ENCODE measurements at regions not wholly inside any gene's neighbourhood (a gene's known extent, or its start where the extent isn't known, plus 50 kb on each side); places are given as distances from the start of the nearest gene placed in this dataset.
"Not testable (repeated sequence)": the region's sequence is repeated elsewhere in the genome, so short reads cannot be mapped to it uniquely, and the experiment has no call there.

DNA sequence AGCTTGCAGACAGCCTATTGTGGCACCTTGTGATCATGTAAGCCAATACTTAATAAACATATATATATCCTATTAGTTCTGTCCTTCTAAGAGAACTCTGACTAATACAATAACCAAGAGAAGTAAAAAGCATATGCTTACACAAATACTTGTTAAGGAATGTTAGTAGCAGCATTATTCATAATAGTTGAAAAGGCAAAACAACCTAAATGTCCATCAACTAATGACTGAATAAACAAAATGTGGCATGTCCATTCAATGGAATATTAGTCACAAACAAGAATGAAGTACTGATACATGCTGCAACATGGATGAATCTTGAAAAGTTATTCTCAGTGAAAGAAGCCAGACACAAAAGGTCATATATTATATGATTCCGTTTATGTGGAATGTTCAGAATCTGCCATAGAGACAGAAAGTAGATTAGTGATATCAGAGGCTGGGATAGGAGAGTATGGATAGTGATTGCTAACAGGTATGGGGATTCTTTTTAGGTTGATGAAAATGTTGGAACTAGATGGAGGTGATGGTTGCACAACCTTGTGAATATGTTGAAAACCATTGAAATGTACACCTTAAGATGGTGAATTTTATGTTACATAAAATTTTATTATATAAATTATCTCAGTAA is 112.5 kb upstream of the UNC5B start:
- DNase-seq (ENCODE audit: insufficient read length, low spot score) = no peak
- FAIRE-seq = no peak

DNA sequence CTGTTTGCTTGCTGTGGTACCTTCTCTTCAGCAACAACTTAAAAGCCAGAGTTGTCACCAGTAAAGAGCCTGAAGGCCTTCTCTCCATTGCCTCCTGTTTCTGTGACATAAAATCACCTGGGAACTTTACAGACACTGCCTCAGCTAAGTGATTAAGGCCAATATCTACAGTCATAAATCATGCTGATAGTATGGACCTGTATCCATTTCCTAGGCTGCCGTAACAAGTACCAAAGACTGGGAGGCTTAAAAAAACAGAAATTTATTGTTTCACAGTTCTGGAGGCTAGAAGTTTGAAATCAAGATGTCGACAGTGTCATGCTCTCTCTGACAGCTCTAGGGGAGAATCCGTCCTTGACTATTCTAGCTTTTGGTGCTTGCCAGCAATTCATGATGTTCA is 108.4 kb upstream of the UNC5B start:
- no peak for DNase-seq (ENCODE audit: insufficient read length, low spot score)
- no peak for FAIRE-seq

- DNase-seq (ENCODE audit: insufficient read length, low spot score); FAIRE-seq: not testable (repeated sequence)
Observed at GRCh38 chr10:71106151-71106550, 106.2 kb upstream of the UNC5B start.

DNA sequence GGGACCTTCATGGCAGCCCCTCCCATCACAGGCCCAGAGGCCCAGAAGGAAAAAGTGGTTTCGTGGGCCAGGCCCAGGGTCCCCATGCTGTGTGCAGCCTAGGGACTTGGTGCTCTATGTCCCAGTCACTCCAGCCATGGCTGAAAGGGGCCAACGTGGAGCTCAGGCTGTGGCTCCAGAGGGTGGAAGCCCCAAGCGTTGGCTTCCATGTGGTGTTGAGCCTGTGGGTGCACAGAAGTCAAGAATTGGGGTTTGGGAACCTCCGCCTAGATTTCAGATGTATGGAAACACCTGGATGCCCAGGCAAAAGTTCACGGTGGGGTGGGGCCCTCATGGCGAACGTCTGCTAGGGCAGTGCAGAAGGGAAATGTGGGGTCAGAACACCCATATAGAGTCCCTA is 105.3 kb upstream of the UNC5B start:
- FAIRE-seq = not testable (repeated sequence)

DNA sequence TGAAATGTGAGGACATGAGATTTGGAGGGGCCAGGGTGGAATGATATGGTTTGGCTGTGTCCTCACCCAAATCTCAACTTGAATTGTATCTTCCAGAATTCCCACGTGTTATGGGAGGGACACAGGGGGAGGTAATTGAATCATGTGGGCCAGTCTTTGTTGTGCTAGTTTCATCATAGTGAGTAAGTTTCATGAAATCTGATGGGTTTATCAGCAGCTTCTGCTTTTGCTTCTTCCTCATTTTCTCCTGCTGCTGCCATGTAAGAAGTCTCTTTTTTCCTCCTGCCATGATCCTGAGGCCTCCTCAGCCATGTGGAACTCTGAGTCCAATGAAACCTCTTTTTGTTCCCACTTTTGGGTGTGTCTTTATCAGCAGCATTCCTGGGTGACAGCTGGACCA is 104.3 kb upstream of the UNC5B start:
- FAIRE-seq; DNase-seq (ENCODE audit: insufficient read length, low spot score): not testable (repeated sequence)

More for the DNA sequence above, 105.3 kb upstream of the UNC5B start:
- DNase-seq (ENCODE audit: insufficient read length, low spot score) = not testable (repeated sequence)

GRCh38 chr10:71112138-71112785 is 100.1 kb upstream of the UNC5B start:
- DNase-seq (ENCODE audit: insufficient read length, low spot score) = no peak

DNA sequence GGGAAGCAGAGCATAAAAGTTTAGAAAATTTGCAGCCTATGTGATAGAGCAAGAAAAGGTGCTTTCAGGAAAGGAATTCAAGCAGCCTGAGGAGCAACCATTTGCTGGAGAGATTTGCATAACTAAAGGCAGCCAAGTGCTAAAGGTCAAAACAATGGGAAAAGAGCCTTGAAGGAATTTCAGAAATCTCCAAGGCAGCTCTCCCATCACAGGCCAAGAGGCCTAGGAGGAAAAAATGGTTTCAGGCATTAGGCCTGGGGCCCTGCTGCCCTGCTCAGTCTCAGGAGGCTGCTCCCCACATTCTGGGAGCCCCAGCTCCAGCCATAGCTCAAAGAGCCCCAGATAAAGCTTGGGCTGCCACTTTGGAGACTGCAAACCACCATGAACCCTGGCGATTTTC is 95.9 kb upstream of the UNC5B start:
- DNase-seq (ENCODE audit: insufficient read length, low spot score) (no peak), FAIRE-seq (no peak)

More at GRCh38 chr10:71112138-71112785, 100.1 kb upstream of the UNC5B start:
- FAIRE-seq = no peak

DNA sequence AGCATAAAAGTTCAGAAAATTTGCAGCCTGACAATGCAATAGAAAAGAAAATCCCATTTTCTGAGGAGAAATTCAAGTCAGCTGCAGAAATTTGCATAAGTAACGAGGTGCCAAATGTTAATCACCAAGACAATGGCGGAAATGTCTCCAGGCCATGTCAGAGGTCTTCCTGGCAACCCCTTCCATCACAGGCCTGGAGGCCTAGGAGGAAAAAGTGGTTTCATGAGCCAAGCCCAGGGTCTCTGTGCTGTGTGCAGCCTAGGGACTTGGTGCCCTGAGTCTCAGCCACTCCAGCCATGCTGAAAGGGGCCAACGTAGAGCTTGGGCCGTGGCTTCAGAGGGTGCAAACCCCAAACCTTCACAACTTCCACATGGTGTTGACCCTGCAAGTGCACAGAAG is 94.8 kb upstream of the UNC5B start:
- not testable (repeated sequence) for FAIRE-seq; DNase-seq (ENCODE audit: insufficient read length, low spot score)

GRCh38 chr10:71123023-71123422 is 89.3 kb upstream of the UNC5B start:
- DNase-seq (ENCODE audit: insufficient read length, low spot score) = no peak
- no peak for FAIRE-seq

- DNase-seq (ENCODE audit: insufficient read length, low spot score) = no peak
- FAIRE-seq = no peak
Observed at GRCh38 chr10:71124921-71125748, 87.2 kb upstream of the UNC5B start.

DNA sequence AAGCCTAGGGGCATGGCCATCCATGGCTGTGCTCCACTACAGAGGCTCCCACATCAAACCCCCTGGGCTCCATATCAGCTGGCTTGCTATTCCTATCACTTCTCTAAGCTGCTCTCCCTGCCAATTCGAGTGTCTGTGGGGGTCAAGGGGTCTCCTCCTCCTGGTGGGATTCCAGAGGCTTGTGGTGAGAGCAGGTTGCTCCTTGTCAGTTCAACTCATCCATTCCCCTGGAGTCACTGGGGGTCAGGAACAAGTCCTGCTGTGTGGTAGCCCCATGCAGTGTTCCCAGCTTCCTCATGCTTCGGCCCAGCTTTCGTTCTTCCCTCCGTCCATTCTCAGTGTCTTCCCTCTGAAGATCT is 86.6 kb upstream of the UNC5B start:
- no peak for DNase-seq (ENCODE audit: insufficient read length, low spot score)
- no peak for FAIRE-seq

DNA sequence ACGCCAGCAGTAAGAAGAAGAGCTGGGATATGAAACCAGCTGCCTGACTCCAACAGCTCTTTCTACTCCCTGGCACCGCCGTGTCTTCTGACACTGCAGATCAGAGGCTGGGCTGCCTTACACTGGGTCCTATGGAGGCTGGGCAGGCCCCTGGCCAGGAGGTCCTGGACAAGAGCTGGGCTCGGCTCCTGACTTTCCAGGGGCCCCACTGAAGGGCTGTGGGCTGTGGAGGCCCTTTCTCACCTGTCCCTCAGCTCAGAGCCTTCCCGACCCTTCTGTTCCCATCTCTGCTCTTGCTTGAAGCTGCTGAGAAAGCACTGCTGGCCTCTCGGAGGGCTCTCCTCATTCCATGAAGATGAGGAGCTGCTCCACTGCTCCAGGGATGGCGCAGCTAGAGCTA is 85.9 kb upstream of the UNC5B start:
- DNase-seq (ENCODE audit: insufficient read length, low spot score) (no peak), FAIRE-seq (no peak)

DNA sequence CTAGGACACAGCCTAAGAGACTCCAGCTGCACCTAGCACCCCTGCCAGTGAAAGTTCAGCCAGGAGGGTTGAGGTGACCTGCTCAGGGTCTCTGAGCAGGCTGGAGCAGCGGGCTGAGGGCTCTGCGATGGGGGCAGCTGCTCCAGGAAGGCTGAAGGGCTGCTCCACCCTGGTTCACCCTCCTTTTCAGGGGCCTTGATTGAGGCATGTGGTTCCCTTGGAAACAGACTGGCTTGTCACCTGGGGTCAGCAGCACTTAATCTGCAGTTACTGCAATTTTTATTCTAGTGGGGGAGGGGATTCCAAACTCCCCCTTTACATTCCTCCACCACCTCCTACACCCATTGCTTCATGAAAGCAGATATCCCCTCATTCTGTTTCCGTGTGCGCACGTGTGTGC is 85.3 kb upstream of the UNC5B start:
- no peak for DNase-seq (ENCODE audit: insufficient read length, low spot score)
- no peak for FAIRE-seq

DNA sequence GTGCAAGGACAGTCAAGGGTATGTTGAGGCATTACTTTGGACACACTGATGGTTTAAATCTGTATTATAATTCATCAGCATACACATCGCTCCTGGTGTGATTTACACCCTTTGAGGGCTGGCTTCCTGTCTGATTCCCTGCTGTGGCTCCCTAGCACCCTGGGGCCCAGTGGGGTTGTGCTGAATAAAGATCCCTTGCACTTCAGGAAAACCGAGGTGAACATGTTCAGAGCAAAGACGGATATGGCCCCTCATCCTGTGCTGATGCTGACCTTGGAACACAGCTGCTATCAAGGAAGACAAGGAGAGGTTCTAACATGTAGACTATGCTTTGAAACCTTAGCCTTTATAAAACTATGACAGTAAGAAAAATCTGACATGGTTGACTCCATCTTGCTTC is 84.6 kb upstream of the UNC5B start:
- no peak for DNase-seq (ENCODE audit: insufficient read length, low spot score)
- no peak for FAIRE-seq

DNA sequence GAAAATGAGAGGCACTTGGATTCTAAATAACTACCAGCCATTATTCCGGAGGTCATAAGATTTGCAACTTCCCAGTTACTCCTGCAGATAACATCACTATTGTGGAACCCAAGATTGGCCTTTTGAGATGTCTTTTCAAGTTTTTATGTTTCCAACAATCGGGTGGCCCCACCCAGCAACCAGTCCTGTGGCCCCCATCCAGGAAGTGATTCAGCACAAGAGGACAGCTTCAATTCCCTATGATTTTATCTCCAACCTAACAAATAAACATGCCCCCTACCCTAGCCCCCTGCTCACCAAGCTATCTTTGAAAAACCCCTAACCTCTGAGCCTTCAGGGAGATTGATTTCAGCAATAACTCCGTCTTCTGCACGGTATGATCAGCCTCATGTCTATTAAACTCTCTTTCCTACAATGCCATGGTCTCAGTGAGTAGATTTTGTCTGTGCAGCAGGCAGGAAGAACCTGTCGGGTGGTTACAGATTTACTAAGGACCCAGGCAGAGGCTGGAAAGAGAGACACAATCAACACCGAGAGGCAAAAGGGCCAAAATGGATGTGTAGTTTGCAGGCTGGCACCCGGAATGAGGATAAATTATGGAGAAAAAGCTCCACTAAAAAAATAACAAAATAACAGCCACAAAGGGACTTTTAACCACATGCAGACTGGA is 83.9 kb upstream of the UNC5B start:
- DNase-seq (ENCODE audit: insufficient read length, low spot score) (no peak), FAIRE-seq (no peak)

DNA sequence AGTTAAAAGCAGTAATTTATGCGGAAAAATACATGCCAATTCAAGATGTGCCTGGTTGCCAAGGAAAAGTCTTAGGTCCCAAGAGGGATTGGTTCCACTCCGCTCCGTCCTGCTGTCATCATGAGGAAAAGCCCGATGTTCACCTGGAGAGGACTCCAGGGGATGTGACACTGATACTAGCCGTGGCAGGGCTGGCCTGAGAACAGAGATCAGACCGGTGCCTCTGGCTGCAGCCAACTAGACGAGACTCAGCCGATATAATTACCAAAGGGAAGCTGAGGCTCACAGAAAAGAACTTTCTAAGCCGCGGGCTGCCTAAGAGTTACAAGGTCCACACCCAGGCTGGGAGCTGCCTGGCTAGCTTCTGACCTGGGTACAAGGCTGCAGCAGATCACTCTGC is 81.3 kb upstream of the UNC5B start:
- no peak for FAIRE-seq
- DNase-seq (ENCODE audit: insufficient read length, low spot score) = no peak

DNA sequence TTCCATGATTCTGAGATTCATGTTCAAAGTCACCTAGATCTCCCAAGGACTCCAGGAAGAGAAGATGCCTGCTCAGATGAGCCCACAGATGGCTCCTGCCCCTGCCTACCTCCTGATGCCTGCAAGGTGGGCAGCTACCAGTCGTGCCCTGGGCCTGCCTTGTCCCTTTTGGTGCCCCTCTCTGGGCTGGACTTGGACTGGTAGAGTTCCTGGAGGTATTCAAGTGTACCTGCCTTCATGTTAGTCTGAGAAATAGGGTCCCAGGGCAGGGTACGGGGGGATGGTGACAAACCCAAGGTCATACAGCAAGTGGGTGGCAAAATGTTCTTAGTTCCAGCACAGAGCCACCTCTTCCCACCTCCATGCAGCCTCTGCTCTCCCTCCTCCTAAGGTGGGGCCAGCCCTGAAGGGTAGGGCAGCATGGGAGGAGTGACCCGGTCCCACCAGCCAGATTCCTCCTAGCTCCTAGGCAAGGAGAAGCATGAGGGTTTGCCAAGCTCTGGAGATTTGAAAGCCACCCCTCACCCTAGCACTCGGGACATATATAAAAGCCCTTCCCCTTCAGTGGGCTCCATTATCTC is 80.8 kb upstream of the UNC5B start:
- DNase-seq (ENCODE audit: insufficient read length, low spot score) (no peak), FAIRE-seq (no peak)

DNA sequence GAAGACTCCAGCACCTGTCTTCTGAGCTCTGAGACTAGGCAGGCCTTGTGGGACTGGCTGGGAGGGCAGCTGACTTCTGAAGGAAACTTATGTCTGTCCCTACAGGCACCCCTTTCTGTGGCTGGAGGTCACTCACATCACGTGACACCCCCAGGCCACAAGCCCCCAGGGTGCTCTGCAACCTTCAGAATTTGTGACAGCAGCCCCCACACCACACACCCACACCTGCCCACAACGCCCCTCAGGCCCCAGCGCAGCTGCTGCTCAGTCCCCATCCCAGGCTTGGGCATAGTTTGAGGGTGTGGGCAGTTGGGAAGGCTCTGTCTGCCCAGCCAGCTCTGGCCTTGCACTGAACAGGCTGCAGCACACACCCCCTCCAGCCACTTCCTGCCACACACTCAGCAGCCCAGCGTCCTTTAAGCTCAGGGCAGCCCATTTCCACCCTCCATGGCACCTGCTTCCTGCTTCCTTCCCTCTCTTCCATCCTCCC is 80.0 kb upstream of the UNC5B start:
- no peak for FAIRE-seq
- DNase-seq (ENCODE audit: insufficient read length, low spot score) = no peak

- no peak for DNase-seq (ENCODE audit: insufficient read length, low spot score)
Observed at GRCh38 chr10:71133710-71134686, 78.4 kb upstream of the UNC5B start.

More at GRCh38 chr10:71133710-71134686, 78.4 kb upstream of the UNC5B start:
- no peak for FAIRE-seq
